GM21423 (cell line): ENCODE measurements at regions not wholly inside any gene's neighbourhood (a gene's known extent, or its start where the extent isn't known, plus 50 kb on each side); places are given as distances from the start of the nearest gene placed in this dataset.
"Not testable (repeated sequence)": the region's sequence is repeated elsewhere in the genome, so short reads cannot be mapped to it uniquely, and the experiment has no call there.

Source experiments
- ATAC-seq: cut with Tn5 transposase; IDR thresholded peaks from one replicate; pipeline ENCODE4 v1.9.1; 2021; ENCODE audit warnings: mild to moderate bottlenecking, moderate library complexity; ENCODE audit not compliant: unreplicated experiment

GRCh38 chr3:39651993-39652739 lies 157.2 kb upstream of the MYRIP start:
- ATAC-seq = no peak

GRCh38 chr3:39655718-39656117 lies 153.7 kb upstream of the MYRIP start:
- ATAC-seq = not testable (repeated sequence)

GRCh38 chr3:39657075-39657474 lies 152.3 kb upstream of the MYRIP start:
- ATAC-seq = no peak

GRCh38 chr3:39657775-39658174 lies 151.6 kb upstream of the MYRIP start:
- no peak for ATAC-seq

- no peak for ATAC-seq
Observed at GRCh38 chr3:39664931-39665330, 144.5 kb upstream of the MYRIP start.

GRCh38 chr3:39665441-39665840 lies 144.0 kb upstream of the MYRIP start:
- ATAC-seq = no peak

GRCh38 chr3:39668420-39668819 lies 141.0 kb upstream of the MYRIP start:
- ATAC-seq = no peak

GRCh38 chr3:39671116-39671515 lies 138.3 kb upstream of the MYRIP start:
- no peak for ATAC-seq

GRCh38 chr3:39671600-39671999 lies 137.8 kb upstream of the MYRIP start:
- ATAC-seq = no peak

- ATAC-seq = no peak
Observed at GRCh38 chr3:39705351-39705900, 104.0 kb upstream of the MYRIP start.

- ATAC-seq = peak; percentile 51
Observed at GRCh38 chr3:39707314-39707909, 102.0 kb upstream of the MYRIP start.

GRCh38 chr3:39712413-39713048 lies 96.9 kb upstream of the MYRIP start:
- no peak for ATAC-seq

- not testable (repeated sequence) for ATAC-seq
Observed at GRCh38 chr3:39713341-39713740, 96.1 kb upstream of the MYRIP start.

GRCh38 chr3:39716849-39717248 lies 92.6 kb upstream of the MYRIP start:
- no peak for ATAC-seq

- ATAC-seq = no peak
Observed at GRCh38 chr3:39718674-39719595, 90.5 kb upstream of the MYRIP start.

GRCh38 chr3:39721076-39721475 lies 88.3 kb upstream of the MYRIP start:
- no peak for ATAC-seq

- no peak for ATAC-seq
Observed at GRCh38 chr3:39724233-39724846, 85.1 kb upstream of the MYRIP start.

GRCh38 chr3:39725321-39725720 lies 84.1 kb upstream of the MYRIP start:
- no peak for ATAC-seq

- no peak for ATAC-seq
Observed at GRCh38 chr3:39727415-39727814, 82.0 kb upstream of the MYRIP start.

- no peak for ATAC-seq
Observed at GRCh38 chr3:39733804-39734203, 75.6 kb upstream of the MYRIP start.
